ENCODE measurements at regions not wholly inside any gene's neighbourhood (a gene's known extent, or its start where the extent isn't known, plus 50 kb on each side); places are given as distances from the start of the nearest gene placed in this dataset.

DNA sequence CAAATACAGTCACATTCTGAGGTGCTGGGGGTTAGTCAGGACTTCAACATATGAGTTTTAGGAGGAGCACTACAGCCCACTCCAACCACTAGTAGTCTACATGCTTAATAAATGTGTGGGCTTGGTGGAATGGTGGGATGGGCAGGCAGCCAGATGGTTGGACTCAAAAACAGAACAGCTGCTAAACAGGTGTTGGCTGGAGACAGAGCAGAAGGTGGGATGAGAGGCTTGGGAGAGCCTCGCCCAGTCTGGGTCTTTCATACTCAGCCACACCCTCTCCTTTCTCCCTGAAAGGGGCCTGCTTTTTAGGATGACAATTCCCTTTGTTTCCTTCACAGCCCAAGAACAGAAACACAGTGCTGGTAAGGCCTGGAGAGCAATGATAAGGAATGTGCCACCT is 143.9 kb upstream of the KLHL29 start:
- H3K36me3 ChIP-seq (ENCODE audit: low read depth, missing control alignments): no peaks in the 10 kb centered on the region
- H3K27ac ChIP-seq: no peak overlapping the region
- WGBS, 2 donors: 75 to 89% methylated on average over 1 of the region's 1 CpG
- no peak for TF ChIP-seq POLR2A (IDR thresholded peaks at IDR 0.05)
- TF ChIP-seq, protein P1, sequence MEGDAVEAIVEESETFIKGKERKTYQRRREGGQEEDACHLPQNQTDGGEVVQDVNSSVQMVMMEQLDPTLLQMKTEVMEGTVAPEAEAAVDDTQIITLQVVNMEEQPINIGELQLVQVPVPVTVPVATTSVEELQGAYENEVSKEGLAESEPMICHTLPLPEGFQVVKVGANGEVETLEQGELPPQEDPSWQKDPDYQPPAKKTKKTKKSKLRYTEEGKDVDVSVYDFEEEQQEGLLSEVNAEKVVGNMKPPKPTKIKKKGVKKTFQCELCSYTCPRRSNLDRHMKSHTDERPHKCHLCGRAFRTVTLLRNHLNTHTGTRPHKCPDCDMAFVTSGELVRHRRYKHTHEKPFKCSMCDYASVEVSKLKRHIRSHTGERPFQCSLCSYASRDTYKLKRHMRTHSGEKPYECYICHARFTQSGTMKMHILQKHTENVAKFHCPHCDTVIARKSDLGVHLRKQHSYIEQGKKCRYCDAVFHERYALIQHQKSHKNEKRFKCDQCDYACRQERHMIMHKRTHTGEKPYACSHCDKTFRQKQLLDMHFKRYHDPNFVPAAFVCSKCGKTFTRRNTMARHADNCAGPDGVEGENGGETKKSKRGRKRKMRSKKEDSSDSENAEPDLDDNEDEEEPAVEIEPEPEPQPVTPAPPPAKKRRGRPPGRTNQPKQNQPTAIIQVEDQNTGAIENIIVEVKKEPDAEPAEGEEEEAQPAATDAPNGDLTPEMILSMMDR (IDR thresholded peaks at IDR 0.05): no peak
- H3K4me1 ChIP-seq: no peaks in the 10 kb centered on the region
- intact Hi-C loops (cut with DNase I; ENCODE audit: low total_unique reads): no loop called here
- no peak for DNase-seq
- no peak overlapping the region for H3K4me3 ChIP-seq
- H3K27me3 ChIP-seq: no peaks in the 10 kb centered on the region
- H3K9me3 ChIP-seq: no peaks in the 10 kb centered on the region

DNA sequence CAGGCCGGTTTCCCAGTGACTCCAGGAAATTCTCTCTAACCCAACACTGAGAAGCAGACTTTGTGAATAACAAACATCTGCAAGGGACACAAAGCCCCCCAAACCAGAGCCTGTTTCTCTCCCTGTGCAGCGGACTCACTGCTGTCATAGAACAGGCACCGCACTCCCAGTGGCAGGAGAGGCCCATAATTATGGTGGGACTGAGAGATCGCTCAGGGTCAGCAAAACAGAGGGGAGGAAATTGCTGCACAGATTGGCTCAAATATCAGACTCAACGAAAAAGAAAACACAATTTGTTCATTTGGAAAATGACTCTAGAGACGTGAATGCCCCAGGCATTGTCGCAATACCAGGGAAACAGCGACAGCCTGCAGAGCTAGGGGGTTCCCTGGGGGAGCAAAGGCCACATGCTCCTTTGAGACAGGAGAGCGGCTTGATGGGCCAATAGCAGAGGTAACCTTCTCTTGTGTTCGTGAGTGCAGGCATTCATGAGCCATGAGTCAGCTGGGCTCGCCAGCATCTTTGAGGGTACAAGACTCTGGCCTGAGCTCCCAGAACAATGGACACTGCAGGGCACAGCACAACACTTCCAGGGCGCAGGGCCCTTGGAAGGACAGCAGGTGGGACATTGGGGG is 143.3 kb upstream of the KLHL29 start:
- Histone ChIP-seq H3K4me1 (no peaks in the 10 kb centered on the region), H3K9me3 (no peaks in the 10 kb centered on the region), H3K36me3 (ENCODE audit: low read depth, missing control alignments) (no peaks in the 10 kb centered on the region), H3K4me3 (no peak overlapping the region), H3K27ac (no peak overlapping the region), H3K27me3 (no peaks in the 10 kb centered on the region)
- 84 to 86% methylated on average over 12 of the region's 12 CpGs for WGBS, 2 donors
- intact Hi-C loops (cut with DNase I; ENCODE audit: low total_unique reads): no loop called here
- TF ChIP-seq, protein P1 (IDR thresholded peaks at IDR 0.05): no peak
- TF ChIP-seq POLR2A (IDR thresholded peaks at IDR 0.05): no peak
- no peak for DNase-seq

DNA sequence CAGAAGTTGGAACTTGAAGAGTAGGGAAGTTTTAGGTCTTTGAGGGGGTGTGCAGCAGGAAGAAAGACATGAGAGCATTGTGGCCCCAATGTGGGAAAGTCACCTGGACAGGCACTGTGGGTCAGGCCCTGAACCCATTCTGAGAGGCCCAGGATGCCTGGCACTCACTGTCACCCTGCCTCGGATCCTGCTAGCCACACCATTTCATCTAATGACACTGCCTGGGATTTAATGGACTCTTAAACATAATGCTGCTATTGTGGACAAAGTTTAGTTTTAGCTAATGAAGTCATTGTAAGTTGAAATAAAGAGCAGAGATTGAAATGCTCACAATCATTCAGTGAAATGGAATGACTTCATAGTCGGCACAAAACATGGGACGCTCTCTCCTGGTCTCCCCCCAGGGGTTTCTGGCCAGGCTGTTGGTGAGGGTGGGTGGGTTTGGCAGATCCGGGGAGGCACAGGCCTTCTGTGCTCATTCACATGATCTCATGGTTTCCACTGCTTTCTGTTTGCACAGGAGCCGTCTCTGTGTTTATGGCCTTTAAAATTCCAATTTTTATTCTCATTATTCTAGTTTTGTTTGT is 141.8 kb upstream of the KLHL29 start:
- no peak for TF ChIP-seq POLR2A (IDR thresholded peaks at IDR 0.05)
- Histone ChIP-seq H3K36me3 (ENCODE audit: low read depth, missing control alignments) (no peaks in the 10 kb centered on the region), H3K27ac (no peak overlapping the region), H3K4me1 (no peaks in the 10 kb centered on the region), H3K4me3 (no peak overlapping the region), H3K27me3 (no peaks in the 10 kb centered on the region), H3K9me3 (no peaks in the 10 kb centered on the region)
- no peak for DNase-seq
- intact Hi-C loops (cut with DNase I; ENCODE audit: low total_unique reads): no loop called here
- WGBS, 2 donors: 87 to 92% methylated on average over 5 of the region's 5 CpGs

DNA sequence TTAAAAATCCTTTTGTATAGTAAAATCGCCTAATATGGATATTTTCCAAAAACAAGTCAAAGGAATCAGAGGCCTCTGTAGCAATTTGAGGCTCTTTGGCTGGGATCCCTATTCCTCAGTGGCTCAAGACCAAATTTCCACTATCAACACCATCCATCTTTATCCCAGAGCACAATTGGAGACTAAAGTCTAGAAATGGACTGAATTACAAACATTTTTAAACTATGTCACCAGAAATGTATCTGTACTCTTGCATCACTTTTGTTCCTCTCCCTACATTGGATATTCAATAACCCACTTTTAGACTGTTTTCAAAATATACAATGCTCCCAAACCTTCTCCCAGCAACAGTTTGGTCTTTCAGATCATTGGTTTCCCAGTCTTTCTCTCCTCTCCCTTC is 140.4 kb upstream of the KLHL29 start:
- H3K4me1 ChIP-seq: no peaks in the 10 kb centered on the region
- no peak overlapping the region for H3K4me3 ChIP-seq
- no peak for DNase-seq
- intact Hi-C loops (cut with DNase I; ENCODE audit: low total_unique reads): no loop called here
- H3K9me3 ChIP-seq: no peaks in the 10 kb centered on the region
- H3K27me3 ChIP-seq: no peaks in the 10 kb centered on the region
- WGBS, 2 donors: 62 to 73% methylated on average over 1 of the region's 1 CpG
- no peaks in the 10 kb centered on the region for H3K36me3 ChIP-seq (ENCODE audit: low read depth, missing control alignments)
- TF ChIP-seq, protein P1 (IDR thresholded peaks at IDR 0.05): no peak
- no peak for TF ChIP-seq POLR2A (IDR thresholded peaks at IDR 0.05)
- H3K27ac ChIP-seq: no peak overlapping the region

DNA sequence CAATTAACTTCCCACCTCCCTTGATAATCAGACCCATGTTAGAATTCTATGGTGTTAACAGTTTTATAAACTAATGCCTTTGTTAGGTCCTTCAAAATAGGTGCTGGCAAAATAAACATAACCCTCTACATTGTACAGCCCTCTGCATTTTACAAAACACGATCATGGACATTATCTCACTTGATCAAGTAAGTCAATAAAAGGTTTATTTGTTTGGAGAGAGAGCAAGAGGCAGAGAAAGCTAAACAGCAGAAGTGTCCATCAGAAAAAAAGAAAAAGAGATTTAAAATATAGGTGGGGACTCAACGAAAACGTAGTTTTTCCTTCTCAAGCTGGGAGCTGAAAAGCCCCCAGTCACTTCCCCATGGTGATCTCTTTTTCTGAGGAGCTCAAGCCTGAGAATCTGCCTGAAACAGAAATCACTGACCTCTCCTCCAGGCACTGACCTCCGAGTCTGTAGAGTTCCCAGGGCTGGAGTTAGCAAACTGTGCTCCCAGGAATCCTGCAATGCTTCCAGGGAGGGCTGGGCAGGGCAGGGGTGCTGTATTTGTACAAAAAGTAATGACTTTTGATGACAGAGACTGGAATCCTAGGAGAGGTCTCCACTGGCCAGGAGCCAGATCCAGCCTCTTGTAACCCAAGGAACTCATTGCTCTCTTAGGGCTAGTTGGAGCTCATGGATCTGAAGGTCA is 137.8 kb upstream of the KLHL29 start:
- WGBS, 2 donors: 74 to 77% methylated on average over 4 of the region's 4 CpGs
- intact Hi-C loops (cut with DNase I; ENCODE audit: low total_unique reads): no loop called here

More for the DNA sequence above, 137.8 kb upstream of the KLHL29 start:
- TF ChIP-seq, protein P1 (IDR thresholded peaks at IDR 0.05): no peak
- no peak for TF ChIP-seq POLR2A (IDR thresholded peaks at IDR 0.05)
- Histone ChIP-seq H3K4me3 (no peak overlapping the region), H3K36me3 (ENCODE audit: low read depth, missing control alignments) (no peaks in the 10 kb centered on the region), H3K27me3 (no peaks in the 10 kb centered on the region), H3K4me1 (no peaks in the 10 kb centered on the region), H3K9me3 (no peaks in the 10 kb centered on the region), H3K27ac (no peak overlapping the region)
- DNase-seq: no peak

Data from testis (tissue), 2 donors.